GM12874 (cell line): ENCODE measurements at regions not wholly inside any gene's neighbourhood (a gene's known extent, or its start where the extent isn't known, plus 50 kb on each side); places are given as distances from the start of the nearest gene placed in this dataset.

Source experiments
- CTCF ChIP-seq: IDR thresholded peaks from 2 replicates; pipeline ENCODE4 v1.5.1; 2011; ENCODE audit warnings: low read depth, mild to moderate bottlenecking, control low read depth, low read length, moderate library complexity; ENCODE audit not compliant: insufficient read depth

- TF ChIP-seq CTCF, result no peak
Observed at GRCh38 chr2:146584316-146584715, 1260.5 kb upstream of the ACVR2A start.

- no peak for TF ChIP-seq CTCF
Observed at GRCh38 chr2:146579147-146579930, 1265.5 kb upstream of the ACVR2A start.

DNA sequence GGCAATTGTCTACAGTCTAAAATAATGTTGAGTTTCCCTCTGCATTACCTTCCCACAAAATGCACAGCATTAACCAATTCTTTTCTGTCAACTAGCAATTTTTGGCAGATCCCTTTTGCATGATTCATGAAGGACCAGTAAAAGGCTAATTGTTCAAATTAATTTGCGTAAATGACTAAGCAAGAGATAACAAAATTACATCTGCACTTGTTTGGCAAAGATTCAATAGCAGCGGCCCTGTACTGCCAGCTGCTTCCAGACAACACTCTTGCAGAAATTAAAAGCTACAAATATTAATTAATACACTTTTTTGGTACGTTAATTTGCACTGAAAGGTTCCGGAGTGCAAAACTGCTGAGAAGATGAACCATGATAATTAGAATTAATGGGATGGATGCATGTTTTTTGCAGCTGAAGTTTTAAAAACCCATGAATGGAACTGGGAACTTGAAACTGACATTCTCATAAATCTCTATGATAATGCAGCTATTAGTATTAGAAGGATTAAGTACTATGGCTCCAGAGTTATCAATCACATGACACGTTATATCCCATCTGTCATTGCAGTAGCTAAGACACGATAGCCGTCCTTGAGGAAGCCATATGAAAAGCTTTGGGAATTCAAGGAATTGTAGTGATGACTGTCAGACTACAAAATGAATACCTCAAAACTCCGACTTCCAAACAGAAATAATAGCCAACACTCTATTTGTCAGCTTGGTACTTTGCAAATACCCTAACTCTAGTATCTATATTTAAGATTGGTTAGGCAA is 1268.3 kb upstream of the ACVR2A start:
- no peak for TF ChIP-seq CTCF

DNA sequence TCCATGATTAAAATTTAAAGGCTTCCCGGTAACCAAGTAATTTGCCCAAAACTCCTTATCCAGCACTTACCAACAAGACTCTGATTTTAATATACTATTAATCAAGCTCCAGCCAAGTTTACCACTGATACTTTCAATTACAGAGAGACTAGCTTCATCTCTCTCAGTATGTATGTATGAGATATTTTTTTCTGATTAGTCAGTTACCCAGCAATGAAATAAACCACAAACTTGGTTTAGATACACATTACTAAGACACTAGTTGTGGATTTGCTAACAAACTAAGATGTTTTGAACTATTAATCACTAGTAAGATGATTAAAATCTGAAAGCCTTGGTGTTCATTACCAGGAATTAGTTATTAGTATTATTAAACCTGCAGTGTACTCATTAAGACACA is 1272.2 kb upstream of the ACVR2A start:
- TF ChIP-seq CTCF, result no peak

DNA sequence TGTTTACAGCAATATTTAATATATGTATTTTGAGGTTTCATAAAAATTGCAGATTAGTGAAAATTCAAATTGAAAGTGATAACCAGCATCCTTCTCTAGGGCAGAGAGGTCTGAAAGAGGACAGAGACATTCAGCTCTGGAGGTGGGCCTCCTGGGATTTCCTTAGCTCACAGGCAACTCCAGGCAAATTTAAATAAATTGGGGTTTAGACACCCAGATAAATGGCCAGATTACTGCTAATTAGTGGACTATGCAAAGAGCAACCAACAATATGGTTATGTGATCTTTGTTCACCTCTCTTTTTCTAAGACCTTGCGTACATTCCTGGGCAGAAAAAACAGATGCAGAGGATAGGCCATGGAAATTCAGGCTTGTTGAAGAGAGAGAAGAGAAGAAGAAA is 1282.8 kb upstream of the ACVR2A start:
- no peak for TF ChIP-seq CTCF

DNA sequence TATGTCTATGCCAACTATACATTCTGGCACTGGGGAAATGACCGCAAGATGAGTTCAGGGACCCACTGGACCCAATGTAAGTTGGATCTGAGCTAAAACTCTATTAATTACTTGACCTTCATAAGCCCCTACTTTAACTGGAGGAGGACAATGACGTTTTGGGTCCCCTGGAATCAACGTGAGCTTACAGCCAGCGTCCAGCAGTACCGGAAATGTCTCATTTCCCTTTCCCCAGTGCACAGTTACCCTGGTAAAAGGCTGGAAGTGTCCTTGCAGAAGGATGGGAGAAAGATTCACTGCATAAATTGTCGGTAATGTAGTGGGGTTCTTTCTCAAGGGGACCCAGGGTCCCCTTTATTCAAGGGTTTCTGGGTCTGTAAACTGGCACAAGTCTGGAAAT is 1297.6 kb upstream of the ACVR2A start:
- no peak for TF ChIP-seq CTCF

DNA sequence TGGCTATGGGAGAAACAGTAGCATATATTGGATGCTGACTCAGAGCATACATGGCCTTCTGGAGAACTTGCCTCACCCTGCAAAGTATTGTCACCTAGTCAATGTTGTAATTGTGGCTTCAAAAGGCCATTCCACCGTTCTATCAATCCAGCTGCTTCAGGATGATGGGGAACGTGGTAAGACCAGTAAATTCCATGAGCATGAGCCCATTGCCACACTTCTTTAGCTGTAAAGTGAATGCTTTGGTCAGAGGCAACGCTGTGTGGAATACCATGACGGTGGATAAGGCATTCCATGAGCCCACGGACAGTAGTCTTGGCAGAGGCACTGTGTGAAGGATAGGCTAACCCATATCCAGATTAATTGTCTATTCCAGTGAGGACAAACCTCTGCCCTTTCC is 1300.1 kb upstream of the ACVR2A start:
- no peak for TF ChIP-seq CTCF
